ENCODE measurements at regions not wholly inside any gene's neighbourhood (a gene's known extent, or its start where the extent isn't known, plus 50 kb on each side); places are given as distances from the start of the nearest gene placed in this dataset.

GRCh38 chr22:48556222-48556621 lies 1271.5 kb downstream of the BRD1 start:
- Histone ChIP-seq H3K4me1 (ENCODE audit: insufficient read depth) (no peaks in the 10 kb centered on the region), H3K9me3 (no peaks in the 10 kb centered on the region), H3K36me3 (no peaks in the 10 kb centered on the region), H3K27me3 (no peaks in the 10 kb centered on the region), H3K27ac (no peak overlapping the region), H3K4me3 (no peak overlapping the region)
- intact Hi-C loops (cut with DNase I): loop anchor here in 1 of 4 donors (10.0 kb wide), 1 partner anchor 59 kb away; no protein-coding TSS in a partner anchor
- no peak for TF ChIP-seq CTCF (IDR thresholded peaks at IDR 0.05)
- TF ChIP-seq EP300 (IDR thresholded peaks at IDR 0.05): no peak
- no peak for TF ChIP-seq POLR2A (IDR thresholded peaks at IDR 0.05)
- no peak for DNase-seq
- 94 to 99% (median 98%) methylated on average over 8 of the region's 8 CpGs for WGBS, 3 donors

GRCh38 chr22:48555606-48556005 lies 1272.1 kb downstream of the BRD1 start:
- WGBS, 3 donors: 68 to 89% (median 68%) methylated on average over 10 of the region's 10 CpGs
- DNase-seq: no peak
- H3K27me3 ChIP-seq: no peaks in the 10 kb centered on the region
- H3K4me3 ChIP-seq: no peak overlapping the region
- no peak overlapping the region for H3K27ac ChIP-seq
- intact Hi-C loops (cut with DNase I): loop anchor here in 1 of 4 donors (10.0 kb wide), 1 partner anchor 59 kb away; no protein-coding TSS in a partner anchor
- H3K4me1 ChIP-seq (ENCODE audit: insufficient read depth): no peaks in the 10 kb centered on the region
- H3K9me3 ChIP-seq: no peaks in the 10 kb centered on the region
- H3K36me3 ChIP-seq: no peaks in the 10 kb centered on the region
- TF ChIP-seq CTCF (IDR thresholded peaks at IDR 0.05): no peak

GRCh38 chr22:48554893-48555572 lies 1272.6 kb downstream of the BRD1 start:
- H3K4me1 ChIP-seq (ENCODE audit: insufficient read depth): no peaks in the 10 kb centered on the region
- TF ChIP-seq CTCF (IDR thresholded peaks at IDR 0.05): no peak
- no peak for TF ChIP-seq EP300 (IDR thresholded peaks at IDR 0.05)
- TF ChIP-seq POLR2A (IDR thresholded peaks at IDR 0.05): no peak
- WGBS, 3 donors: 64 to 78% (median 75%) methylated on average over 22 of the region's 22 CpGs
- H3K27ac ChIP-seq: no peak overlapping the region
- H3K4me3 ChIP-seq: no peak overlapping the region
- H3K9me3 ChIP-seq: no peaks in the 10 kb centered on the region
- DNase-seq: no peak
- H3K27me3 ChIP-seq: no peaks in the 10 kb centered on the region
- intact Hi-C loops (cut with DNase I): loop anchor here in 1 of 4 donors (10.0 kb wide), 1 partner anchor 60 kb away; no protein-coding TSS in a partner anchor
- no peaks in the 10 kb centered on the region for H3K36me3 ChIP-seq

GRCh38 chr22:48553694-48554308 lies 1273.9 kb downstream of the BRD1 start:
- Histone ChIP-seq H3K4me3 (no peak overlapping the region), H3K9me3 (no peaks in the 10 kb centered on the region), H3K27me3 (no peaks in the 10 kb centered on the region), H3K4me1 (ENCODE audit: insufficient read depth) (no peaks in the 10 kb centered on the region), H3K27ac (no peak overlapping the region), H3K36me3 (no peaks in the 10 kb centered on the region)
- TF ChIP-seq EP300 (IDR thresholded peaks at IDR 0.05): no peak
- no peak for TF ChIP-seq POLR2A (IDR thresholded peaks at IDR 0.05)
- no peak for TF ChIP-seq CTCF (IDR thresholded peaks at IDR 0.05)
- intact Hi-C loops (cut with DNase I): loop anchor here in 1 of 4 donors (10.0 kb wide), 1 partner anchor 61 kb away; no protein-coding TSS in a partner anchor
- WGBS, 3 donors: 90 to 94% (median 93%) methylated on average over 22 of the region's 22 CpGs
- no peak for DNase-seq
